Osteocyte (in vitro differentiated cells): ENCODE measurements at regions not wholly inside any gene's neighbourhood (a gene's known extent, or its start where the extent isn't known, plus 50 kb on each side); places are given as distances from the start of the nearest gene placed in this dataset.

ENCODE experiments used
- DNase-seq: peaks from one replicate; pipeline ENCODE4 v3.0.0; 2021; ENCODE audit warnings: mixed read lengths; ENCODE audit not compliant: unreplicated experiment; ENCODE audit errors: extremely low spot score
- H3K27ac Mint-ChIP-seq: one replicate; pipeline ENCODE4 v1.8.0; 2021; ENCODE audit warnings: mild to moderate bottlenecking, mixed read lengths; ENCODE audit not compliant: unreplicated experiment
- H3K27me3 Mint-ChIP-seq: one replicate; pipeline ENCODE4 v1.8.0; 2021; ENCODE audit warnings: mixed read lengths; ENCODE audit not compliant: unreplicated experiment
- H3K36me3 Mint-ChIP-seq: one replicate; pipeline ENCODE4 v1.8.0; 2021; ENCODE audit warnings: mixed read lengths; ENCODE audit not compliant: unreplicated experiment
- H3K4me1 Mint-ChIP-seq: one replicate; pipeline ENCODE4 v1.8.0; 2021; ENCODE audit warnings: mixed read lengths; ENCODE audit not compliant: unreplicated experiment
- H3K4me3 Mint-ChIP-seq: one replicate; pipeline ENCODE4 v1.8.0; 2021; ENCODE audit warnings: mild to moderate bottlenecking, moderate library complexity, mixed read lengths; ENCODE audit not compliant: unreplicated experiment
- H3K9me3 Mint-ChIP-seq: one replicate; pipeline ENCODE4 v1.8.0; 2021; ENCODE audit warnings: mixed read lengths; ENCODE audit not compliant: unreplicated experiment
- CTCF ChIP-seq: fragments of 200-600 bp; sonication (generic); IDR thresholded peaks from 2 replicates; pipeline ENCODE4 v1.5.0; 2021; ENCODE audit warnings: antibody characterized with exemption, mild to moderate bottlenecking, moderate library complexity

- H3K9me3 Mint-ChIP-seq, result peaks cover 15% of the 10 kb centered on the region
- no peak overlapping the region for H3K27ac Mint-ChIP-seq
- H3K4me3 Mint-ChIP-seq, result no peak overlapping the region
- H3K27me3 Mint-ChIP-seq, result no peaks in the 10 kb centered on the region
- DNase-seq, result no peak
- no peak for TF ChIP-seq CTCF
- no peaks in the 10 kb centered on the region for H3K36me3 Mint-ChIP-seq
- no peaks in the 10 kb centered on the region for H3K4me1 Mint-ChIP-seq
These were observed 588.9 kb downstream of the NTRK3 start for GRCh38 chr15:87667643-87668042.

GRCh38 chr15:87662575-87662974 is 594.0 kb downstream of the NTRK3 start:
- no peaks in the 10 kb centered on the region for H3K36me3 Mint-ChIP-seq
- peaks cover 6% of the 10 kb centered on the region for H3K9me3 Mint-ChIP-seq
- no peak for DNase-seq
- H3K4me1 Mint-ChIP-seq, result no peaks in the 10 kb centered on the region
- H3K4me3 Mint-ChIP-seq, result no peak overlapping the region
- H3K27ac Mint-ChIP-seq, result no peak overlapping the region
- TF ChIP-seq CTCF, result no peak
- no peaks in the 10 kb centered on the region for H3K27me3 Mint-ChIP-seq

- DNase-seq, result no peak
- Mint-ChIP-seq H3K9me3 (peaks cover 6% of the 10 kb centered on the region), H3K36me3 (no peaks in the 10 kb centered on the region), H3K4me1 (no peaks in the 10 kb centered on the region), H3K27me3 (no peaks in the 10 kb centered on the region), H3K27ac (no peak overlapping the region), H3K4me3 (no peak overlapping the region)
- TF ChIP-seq CTCF, result no peak
These were observed 594.8 kb downstream of the NTRK3 start for GRCh38 chr15:87661454-87662355.

- Mint-ChIP-seq H3K9me3 (peaks cover 6% of the 10 kb centered on the region), H3K36me3 (no peaks in the 10 kb centered on the region), H3K4me1 (no peaks in the 10 kb centered on the region), H3K27me3 (no peaks in the 10 kb centered on the region), H3K27ac (no peak overlapping the region), H3K4me3 (no peak overlapping the region)
- no peak for DNase-seq
- no peak for TF ChIP-seq CTCF
These were observed 596.0 kb downstream of the NTRK3 start for GRCh38 chr15:87660251-87661129.

GRCh38 chr15:87656372-87656771 is 600.2 kb downstream of the NTRK3 start:
- no peak for TF ChIP-seq CTCF
- H3K4me3 Mint-ChIP-seq, result no peak overlapping the region
- H3K27ac Mint-ChIP-seq, result no peak overlapping the region
- no peaks in the 10 kb centered on the region for H3K27me3 Mint-ChIP-seq
- DNase-seq, result no peak
- no peaks in the 10 kb centered on the region for H3K9me3 Mint-ChIP-seq
- H3K4me1 Mint-ChIP-seq, result no peaks in the 10 kb centered on the region
- no peaks in the 10 kb centered on the region for H3K36me3 Mint-ChIP-seq
